GM19463 (cell line): ENCODE measurements at regions not wholly inside any gene's neighbourhood (a gene's known extent, or its start where the extent isn't known, plus 50 kb on each side); places are given as distances from the start of the nearest gene placed in this dataset.
"Not testable (repeated sequence)": the region's sequence is repeated elsewhere in the genome, so short reads cannot be mapped to it uniquely, and the experiment has no call there.

ENCODE experiments used
- ATAC-seq: cut with Tn5 transposase; IDR thresholded peaks from one replicate; pipeline ENCODE4 v1.9.1; 2021; ENCODE audit warnings: mild to moderate bottlenecking, moderate library complexity; ENCODE audit not compliant: unreplicated experiment

DNA sequence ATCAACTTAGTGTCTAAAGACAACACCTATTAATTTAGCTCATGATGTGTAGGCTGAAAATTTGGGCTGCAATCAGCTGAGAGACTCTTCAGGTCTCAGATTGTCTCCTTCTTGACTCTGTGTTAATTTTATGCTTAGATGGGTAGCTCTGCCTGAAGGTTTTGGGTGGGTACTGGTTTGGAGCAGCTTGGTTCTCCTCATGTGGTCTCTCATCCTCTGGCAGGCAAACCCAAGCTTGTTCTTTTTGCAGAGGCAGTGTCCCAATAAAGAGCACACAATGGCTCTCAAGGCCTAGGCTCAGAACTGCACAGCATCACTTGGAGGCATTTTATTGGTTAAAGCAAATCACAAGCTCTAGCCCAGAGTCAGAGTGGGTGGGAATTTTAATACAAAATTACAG is 280.6 kb downstream of the BTBD3 start:
- no peak for ATAC-seq

DNA sequence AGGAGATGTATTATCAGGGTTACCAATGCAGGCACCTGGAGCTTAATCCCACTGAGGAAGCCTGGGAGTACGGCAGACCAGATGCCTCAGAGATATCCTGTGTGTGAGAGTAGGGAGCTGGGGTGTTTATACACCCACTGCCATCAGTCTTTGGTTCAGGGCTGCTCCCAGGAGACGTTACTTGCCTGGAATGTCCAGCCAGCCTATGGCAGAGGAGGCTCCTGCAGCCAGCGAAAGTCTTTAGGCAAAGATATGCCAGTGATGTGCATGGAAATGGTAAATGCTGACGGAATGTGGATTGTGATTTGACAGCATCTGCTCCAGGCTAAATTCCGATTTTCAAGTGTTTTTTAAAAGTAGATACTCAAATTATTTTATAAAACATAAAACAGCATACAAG is 282.0 kb downstream of the BTBD3 start:
- no peak for ATAC-seq

DNA sequence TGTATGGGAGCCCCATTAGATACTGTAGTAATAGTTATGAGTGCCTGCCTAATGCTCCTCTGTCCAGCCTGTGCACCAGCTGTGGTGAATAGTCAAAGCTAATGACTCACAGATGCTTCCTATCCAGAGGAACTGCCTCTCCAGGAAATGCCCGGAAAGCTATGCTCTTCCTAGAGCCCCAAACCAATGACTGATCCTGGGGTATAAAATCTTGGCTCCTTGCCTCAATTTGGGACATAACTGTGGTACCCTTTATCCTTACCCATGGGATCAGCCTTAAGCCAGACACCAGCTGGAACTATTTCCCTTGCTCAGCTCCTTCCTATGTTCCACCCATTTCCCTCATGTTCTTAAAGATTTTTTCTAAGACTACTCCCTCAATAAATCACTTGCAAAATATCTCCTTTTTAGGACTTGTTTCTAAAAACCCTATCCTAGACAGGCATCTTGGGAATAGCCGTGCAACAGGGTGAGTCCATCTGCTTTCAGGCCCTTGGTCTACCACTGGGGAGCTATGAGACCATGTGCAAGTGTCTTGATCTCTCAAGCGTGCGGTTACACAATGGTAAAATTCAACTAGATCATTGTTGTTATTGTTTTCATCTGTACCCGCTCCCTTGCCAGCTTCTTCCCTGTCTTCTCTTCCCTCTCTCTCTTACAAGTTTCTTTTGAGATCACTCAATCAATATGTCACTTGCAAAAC is 283.7 kb downstream of the BTBD3 start:
- no peak for ATAC-seq

DNA sequence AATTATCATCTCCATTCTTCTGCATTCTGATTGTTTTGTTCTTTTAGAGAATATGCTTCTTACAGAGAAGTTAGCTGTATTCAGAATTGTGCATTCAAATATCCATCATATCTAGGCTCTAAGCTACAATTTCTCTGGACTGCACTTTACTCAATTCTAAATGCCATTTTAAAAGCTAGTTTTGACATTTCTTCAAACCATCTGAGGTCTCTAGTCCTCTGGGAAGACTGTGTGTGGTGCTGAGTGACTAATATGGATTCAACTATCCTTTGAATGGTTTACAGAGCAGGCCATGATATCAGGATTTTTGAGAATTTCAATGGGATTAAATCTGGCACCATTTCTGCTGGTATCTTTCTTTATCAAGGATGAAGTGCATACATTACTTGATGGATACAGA is 285.7 kb downstream of the BTBD3 start:
- ATAC-seq, result no peak

DNA sequence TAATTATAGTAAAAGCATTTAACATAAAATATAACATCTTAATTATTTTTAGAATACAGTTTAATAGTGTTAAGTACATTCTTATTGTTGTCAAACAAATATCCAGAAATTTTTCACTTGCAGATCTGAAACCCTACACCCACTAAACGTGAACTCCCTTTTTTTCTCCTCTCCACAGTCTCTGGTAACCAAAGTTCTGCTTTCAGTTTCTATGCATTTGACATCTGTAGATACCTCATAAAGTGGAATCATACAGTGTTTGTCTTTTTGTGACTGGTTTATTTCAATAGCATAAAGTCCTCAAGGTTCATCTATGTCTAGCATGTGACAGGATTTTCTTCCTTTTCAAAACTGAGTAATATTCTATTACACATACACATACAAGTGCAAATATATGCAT is 286.3 kb downstream of the BTBD3 start:
- no peak for ATAC-seq

DNA sequence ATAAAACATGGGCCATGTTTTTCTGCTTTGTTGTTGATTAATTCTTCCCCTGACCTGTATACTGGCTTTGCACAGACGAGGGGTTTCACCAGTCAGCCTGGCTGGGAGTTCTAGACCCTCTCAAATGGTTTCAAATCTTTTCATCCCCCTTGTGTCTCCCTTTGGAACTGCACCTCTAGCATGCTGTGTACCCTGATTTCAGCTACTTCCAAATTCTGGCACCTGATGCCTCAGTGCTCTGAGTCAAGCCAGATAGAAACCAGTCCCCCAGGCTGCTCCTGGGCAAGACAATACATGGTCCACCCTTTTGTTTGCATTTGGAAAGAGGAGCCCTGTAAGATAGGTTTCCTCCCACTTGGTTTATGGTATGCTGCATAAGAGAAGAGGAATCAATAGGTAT is 290.2 kb downstream of the BTBD3 start:
- ATAC-seq, result no peak

DNA sequence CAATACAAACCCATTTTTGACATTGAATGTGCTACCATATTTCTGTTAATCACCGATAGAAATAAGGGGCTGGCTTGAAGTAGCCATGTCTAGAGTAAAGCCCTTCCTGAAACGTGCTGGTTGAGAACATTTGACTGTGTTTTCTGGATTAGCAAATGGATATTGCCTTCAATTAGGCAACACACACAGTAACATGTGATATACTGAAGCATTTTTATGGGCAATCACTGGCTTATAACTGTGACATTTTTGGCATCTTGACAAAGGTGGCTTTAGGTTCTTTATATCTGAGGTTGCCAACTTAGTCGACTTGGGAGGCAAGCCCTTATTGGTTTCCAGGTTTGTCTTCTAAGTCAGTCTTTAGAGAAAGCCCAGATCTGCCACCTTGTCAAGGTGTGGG is 292.9 kb downstream of the BTBD3 start:
- ATAC-seq, result no peak

DNA sequence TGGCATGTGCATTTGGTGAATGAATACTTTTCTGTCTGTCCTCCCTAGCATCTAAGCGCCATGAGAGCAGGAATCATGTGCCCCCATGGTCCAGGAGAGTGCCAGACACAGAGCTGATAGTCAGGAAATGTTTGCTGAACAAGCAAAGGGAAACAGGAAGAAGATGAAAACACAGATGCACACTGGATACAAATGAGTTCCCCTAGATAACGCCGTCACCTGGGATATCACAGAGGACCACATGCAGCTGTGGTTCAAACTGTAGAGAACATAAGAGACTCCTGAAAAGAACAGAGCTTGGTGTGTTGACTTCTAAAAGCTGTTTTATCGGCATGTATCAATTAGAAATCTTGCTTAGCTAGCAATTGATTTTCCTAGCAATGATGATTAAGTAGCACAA is 293.7 kb downstream of the BTBD3 start:
- no peak for ATAC-seq

DNA sequence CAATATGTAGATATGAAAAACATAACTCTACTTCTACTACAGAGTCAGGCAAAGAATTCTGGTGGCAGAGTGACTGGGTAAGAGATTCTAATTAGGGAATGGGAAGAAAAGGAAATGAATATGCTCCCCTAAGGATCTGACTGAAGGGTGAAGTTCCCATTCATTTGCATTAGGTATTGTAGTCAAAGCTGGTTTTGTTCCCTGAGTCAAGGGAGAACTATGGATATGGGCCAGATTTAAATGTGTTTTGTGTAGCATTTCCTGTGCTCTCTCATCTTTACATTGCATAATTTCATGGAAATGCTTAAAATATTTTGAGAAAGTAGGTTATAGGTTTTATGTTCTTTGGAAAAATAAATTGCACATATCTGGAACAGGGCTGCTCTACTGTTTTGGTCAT is 299.7 kb downstream of the BTBD3 start:
- no peak for ATAC-seq

DNA sequence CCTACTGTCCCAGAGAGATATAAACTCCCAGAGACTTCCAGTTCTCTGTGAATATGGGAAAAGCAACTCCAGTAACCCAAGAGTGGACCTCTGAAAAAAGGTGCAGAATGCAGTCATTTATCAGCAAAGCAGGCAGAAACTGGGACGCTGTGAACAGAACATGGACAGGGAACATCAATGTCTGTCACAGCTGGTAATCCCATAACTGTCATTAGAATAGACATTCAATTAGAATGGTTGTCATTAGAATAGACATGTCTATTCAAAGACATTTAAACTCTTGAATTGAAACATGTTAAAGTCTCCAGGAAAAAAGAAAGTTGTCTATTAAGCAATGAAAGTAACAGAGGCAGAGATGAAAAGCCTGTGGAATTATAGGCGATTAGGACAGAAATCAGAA is 302.1 kb downstream of the BTBD3 start:
- no peak for ATAC-seq

DNA sequence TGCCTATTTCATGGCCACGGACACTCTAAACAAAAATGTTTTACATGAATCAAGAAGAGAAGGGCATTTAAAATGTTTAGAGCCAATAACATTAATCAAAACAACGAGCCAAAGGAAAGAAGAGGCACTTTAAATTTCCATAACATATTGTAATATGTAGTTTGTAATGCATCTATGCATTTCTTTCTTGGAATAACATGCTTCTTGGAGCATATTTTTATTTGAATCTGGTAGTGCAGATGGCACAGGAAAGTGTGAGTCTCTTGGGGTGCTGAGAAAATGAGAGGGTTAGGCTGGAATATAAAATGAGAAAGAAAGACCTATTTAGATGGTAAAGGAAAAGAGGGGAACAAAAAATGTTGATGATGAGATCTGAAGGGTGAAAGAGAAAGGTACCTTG is 305.4 kb downstream of the BTBD3 start:
- ATAC-seq, result no peak

DNA sequence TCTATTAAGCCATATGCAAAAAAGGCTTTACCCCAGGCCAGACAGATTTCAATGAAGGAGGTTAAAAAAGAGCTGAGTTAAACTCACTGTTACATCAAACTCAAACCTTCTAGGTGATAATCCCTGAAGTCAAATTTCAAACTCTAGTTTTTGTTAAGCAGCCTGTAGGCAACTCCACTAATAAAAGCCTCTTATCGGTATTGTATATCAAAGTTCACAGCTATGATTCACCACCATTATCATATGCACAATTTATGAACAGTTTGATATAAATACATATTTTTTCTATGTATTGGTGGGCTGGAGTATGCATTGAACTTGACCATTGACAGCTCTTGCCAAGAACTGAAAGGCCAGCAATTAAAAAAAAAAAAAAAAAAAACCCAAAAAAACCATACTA is 308.2 kb downstream of the BTBD3 start:
- no peak for ATAC-seq

DNA sequence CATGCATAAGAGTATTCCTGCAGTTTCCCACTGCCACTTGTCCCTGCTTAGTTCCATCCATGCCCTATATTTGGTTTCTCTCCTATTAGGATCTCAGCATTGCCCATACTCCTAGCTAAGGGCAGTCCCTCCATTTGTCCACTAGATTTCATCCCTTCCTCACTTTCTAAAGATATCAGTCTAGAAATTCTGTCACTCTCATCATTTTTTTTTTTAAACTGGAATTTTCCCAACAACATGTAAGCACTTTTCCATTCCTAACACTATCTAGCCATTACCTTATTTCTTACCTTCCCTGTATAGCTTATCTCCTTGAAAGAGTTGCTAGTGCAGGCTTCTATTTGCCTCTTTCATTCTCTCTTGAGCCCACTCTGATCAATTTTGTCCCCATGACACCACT is 312.2 kb downstream of the BTBD3 start:
- no peak for ATAC-seq

DNA sequence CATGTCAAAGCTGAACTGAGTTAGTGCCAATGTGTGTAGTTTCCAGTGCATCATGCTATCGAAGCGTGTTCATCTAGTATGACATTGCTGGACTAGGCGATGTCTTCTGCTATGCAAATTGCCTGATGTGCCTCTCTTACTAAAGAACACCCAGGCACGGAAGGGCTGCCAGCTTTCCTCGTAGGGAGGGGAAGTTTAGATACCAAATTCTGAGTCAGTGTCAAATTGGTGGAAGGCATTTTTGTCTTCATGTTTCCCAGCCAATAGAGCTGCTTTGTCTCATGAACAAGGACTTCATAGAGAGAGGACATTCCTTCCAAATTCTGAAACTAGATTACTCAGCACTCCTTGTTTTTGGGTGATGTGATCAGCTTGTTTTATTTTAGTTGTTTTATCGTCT is 320.1 kb downstream of the BTBD3 start:
- no peak for ATAC-seq

DNA sequence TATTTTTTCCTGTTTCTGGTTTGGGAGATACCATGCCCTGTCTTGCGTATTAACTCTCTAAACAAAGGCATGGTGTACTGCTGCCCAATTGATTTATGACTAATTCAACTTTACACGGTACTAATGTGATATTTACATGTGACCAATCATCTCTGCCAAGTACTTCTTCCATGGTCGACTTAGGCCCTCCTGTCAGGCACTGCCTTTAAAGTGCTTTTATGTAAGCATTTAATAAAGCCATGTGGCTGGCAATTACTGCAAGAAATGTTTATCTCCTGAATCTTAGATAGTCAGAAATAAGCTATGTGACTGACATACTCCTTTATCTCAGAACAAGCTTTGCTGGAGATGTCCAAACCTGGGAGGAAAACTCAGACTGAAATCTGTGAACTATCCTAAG is 323.4 kb downstream of the BTBD3 start:
- ATAC-seq, result no peak

DNA sequence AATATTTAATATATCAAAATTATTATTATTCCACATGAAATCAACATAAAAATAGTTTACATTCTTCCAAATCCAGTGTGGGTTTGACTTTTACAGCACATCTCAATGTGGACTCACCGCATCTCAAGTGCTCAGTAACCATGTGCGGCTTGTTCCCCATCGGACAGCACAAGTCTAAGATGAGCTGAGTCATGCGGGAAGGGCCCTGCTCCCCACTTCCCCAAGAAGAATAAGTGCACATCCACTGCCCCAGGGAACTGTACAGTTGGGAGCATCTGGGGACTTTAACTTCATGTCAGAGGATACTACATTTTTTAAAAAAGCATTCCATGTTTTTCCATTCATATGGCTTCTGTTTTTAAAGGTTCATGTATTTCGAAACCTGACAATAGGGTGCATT is 325.6 kb downstream of the BTBD3 start:
- no peak for ATAC-seq

DNA sequence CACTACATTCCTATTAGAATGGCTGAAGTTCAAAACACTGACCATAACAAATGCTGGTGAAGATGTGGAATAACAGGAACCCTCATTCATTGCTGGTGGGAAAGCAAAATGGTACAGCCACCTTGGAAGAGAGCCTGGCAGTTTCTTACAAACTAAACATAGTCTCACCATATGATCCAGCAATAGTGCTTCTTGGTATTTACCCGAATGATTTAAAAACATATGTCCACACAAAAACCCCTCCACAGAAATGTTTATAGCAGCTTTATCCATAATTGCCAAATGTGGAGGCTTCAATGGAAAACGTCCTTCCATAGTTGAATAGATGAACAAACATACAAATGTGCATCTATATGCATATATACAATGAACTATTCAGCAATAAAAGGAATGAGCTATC is 330.8 kb downstream of the BTBD3 start:
- ATAC-seq, result no peak

DNA sequence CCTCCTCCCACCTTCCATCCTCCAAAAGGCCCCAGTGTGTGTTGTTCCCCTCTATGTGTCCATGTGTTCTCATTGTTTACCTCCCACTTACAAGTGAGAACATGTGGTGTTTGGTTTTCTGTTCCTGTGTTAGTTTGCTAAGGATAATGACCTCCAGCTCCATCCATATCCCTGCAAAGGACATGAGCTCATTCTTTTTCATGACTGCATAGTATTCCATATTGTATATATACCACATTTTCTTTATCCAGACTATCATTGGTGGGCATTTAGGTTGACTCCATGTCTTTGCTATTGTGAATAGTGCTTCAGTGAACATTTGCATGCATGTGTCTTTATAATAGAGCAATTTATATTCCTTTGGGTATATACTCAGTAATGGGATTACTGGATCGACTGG is 333.0 kb downstream of the BTBD3 start:
- ATAC-seq, result not testable (repeated sequence)

DNA sequence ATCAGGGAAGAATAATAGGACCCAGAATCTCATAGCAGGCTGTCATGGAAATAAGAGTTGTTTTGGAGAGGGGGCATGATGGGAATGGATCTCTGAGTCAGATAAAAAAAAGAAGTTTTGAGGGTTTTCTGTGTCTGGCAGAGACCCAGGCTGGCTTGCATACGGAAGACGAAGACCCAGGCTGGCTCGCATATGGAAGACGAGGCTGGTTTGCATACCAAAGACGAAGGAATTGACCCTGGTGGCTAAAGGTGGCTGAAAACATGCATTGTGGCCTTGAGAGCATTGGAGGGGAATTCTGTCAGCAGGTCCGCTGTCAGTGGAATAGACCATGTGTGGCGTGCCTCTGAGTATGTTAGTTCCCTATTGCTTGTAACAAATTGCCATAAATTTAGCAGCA is 335.1 kb downstream of the BTBD3 start:
- no peak for ATAC-seq

DNA sequence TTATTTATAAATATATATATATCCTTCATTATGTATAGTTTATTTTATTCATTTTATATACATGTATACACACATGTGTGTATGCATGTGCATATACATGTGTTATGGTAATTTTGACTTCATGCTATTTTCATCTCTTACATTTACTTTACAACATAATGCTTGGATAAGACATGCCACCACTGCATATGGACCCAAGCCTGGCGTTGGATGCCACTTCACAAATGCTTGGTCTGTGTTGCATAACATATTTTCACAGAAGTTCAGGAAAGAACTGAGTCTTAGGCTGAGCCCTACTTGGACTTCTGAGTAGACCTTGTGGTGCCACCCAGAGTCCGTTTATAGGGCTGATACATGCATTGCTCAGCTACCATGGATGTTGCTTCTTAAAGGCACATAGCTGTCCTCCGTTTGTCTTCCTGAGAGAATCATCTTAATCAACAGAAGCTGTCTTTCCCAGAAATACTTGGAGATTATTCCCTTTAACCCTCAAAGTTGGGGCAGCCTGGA is 337.8 kb downstream of the BTBD3 start:
- ATAC-seq, result no peak

DNA sequence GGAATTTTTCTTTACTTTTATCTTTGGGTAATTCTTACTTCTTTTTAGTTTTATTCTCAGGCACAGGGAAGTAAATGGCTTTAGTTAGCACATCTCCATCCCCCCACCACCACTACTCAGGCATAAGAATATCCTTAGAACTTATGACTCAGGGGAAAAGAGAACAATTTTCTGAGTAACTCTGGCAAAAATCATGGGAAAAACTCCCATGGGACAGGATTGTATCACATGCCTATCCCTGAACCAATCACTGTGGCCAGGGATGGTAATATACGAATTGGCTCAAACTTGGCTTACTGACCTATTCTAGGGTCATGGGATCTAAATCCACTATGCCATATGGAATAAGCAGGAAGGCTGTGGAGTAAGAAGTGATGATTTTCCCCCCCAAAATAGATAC is 339.1 kb downstream of the BTBD3 start:
- ATAC-seq, result no peak

DNA sequence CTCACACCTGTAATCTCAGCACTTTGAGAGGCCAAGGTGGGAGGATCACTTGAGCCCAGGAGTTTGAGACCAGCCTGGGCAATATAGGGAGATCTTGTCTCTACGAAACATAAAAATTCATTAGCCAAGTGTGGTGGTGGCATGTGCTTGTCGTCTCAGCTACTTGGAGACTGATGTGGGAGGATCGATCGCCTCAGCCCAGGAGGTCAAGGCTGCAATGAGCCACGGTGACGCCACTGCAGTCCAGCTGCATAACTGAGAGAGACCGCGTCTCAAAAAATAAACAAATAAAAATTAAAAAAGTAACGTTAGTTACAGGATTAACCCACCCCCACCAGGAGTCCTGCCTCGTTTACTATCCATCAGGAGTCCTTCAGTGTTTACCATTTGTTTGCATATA is 345.1 kb downstream of the BTBD3 start:
- no peak for ATAC-seq

DNA sequence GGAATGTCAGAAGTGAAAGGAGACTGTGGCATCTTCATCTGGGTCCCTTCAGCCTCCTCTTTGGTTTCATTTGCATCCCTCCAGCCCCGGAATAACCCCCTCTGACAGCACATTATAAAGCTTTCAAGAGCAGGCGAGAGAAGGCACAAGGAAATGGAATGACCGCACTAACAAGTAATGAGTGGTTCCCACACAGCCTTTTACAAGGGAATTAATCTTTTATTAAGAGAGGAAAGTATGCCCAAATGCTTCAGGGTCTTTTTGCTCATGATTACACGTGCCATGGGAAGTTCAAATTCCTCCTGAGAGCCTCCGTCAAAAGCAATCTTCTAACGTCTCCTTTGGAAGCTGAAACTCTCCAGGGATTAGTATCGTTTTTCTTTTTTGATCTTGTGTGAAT is 347.0 kb downstream of the BTBD3 start:
- no peak for ATAC-seq
